Endothelial cell of hepatic sinusoid (primary cell): ENCODE measurements at regions not wholly inside any gene's neighbourhood (a gene's known extent, or its start where the extent isn't known, plus 50 kb on each side); places are given as distances from the start of the nearest gene placed in this dataset.

ENCODE experiments used
- in situ Hi-C: cut with HindIII; loops from 2 replicates; pipeline ENCODE4 v1.10.0; 2017; ENCODE audit warnings: low sequenced_read_pairs

- in situ Hi-C loops = no loop called here
Observed at GRCh38 chr10:36089790-36090440, 447.8 kb upstream of the FZD8 start.

GRCh38 chr10:36087006-36088005 is 445.2 kb upstream of the FZD8 start:
- in situ Hi-C loops = no loop called here

- in situ Hi-C loops = no loop called here
Observed at GRCh38 chr10:36075196-36075595, 433.1 kb upstream of the FZD8 start.

- in situ Hi-C loops = no loop called here
Observed at GRCh38 chr10:36073796-36074345, 431.8 kb upstream of the FZD8 start.

- in situ Hi-C loops = no loop called here
Observed at GRCh38 chr10:36068542-36068941, 426.4 kb upstream of the FZD8 start.

- in situ Hi-C loops = no loop called here
Observed at GRCh38 chr10:36067748-36068147, 425.7 kb upstream of the FZD8 start.

- in situ Hi-C loops = no loop called here
Observed at GRCh38 chr10:36066850-36067249, 424.8 kb upstream of the FZD8 start.

GRCh38 chr10:36066102-36066501 is 424.0 kb upstream of the FZD8 start:
- in situ Hi-C loops = no loop called here

- in situ Hi-C loops = no loop called here
Observed at GRCh38 chr10:36063396-36063795, 421.3 kb upstream of the FZD8 start.

- in situ Hi-C loops = no loop called here
Observed at GRCh38 chr10:36057731-36058130, 415.6 kb upstream of the FZD8 start.

- in situ Hi-C loops = no loop called here
Observed at GRCh38 chr10:36057180-36057579, 415.1 kb upstream of the FZD8 start.

- in situ Hi-C loops = no loop called here
Observed at GRCh38 chr10:36053775-36054174, 411.7 kb upstream of the FZD8 start.

GRCh38 chr10:36053271-36053670 is 411.2 kb upstream of the FZD8 start:
- in situ Hi-C loops = no loop called here

GRCh38 chr10:36051500-36051991 is 409.4 kb upstream of the FZD8 start:
- in situ Hi-C loops = no loop called here

GRCh38 chr10:36050763-36051499 is 408.8 kb upstream of the FZD8 start:
- in situ Hi-C loops = no loop called here

- in situ Hi-C loops = no loop called here
Observed at GRCh38 chr10:36048780-36049179, 406.7 kb upstream of the FZD8 start.

- in situ Hi-C loops = no loop called here
Observed at GRCh38 chr10:36048236-36048635, 406.1 kb upstream of the FZD8 start.

- in situ Hi-C loops = no loop called here
Observed at GRCh38 chr10:36042135-36042534, 400.0 kb upstream of the FZD8 start.

GRCh38 chr10:36038316-36038955 is 396.3 kb upstream of the FZD8 start:
- in situ Hi-C loops = no loop called here

- in situ Hi-C loops = no loop called here
Observed at GRCh38 chr10:36036137-36036536, 394.0 kb upstream of the FZD8 start.
